SKM-1 treated with dmso at 0.1 percent for 144 hours (cell line): ENCODE measurements at regions not wholly inside any gene's neighbourhood (a gene's known extent, or its start where the extent isn't known, plus 50 kb on each side); places are given as distances from the start of the nearest gene placed in this dataset.

ENCODE experiments used
- DNase-seq: peaks from one replicate; lab custom pipeline; 2025; ENCODE audit not compliant: unreplicated experiment; lab: John Stamatoyannopoulos, UW

DNA sequence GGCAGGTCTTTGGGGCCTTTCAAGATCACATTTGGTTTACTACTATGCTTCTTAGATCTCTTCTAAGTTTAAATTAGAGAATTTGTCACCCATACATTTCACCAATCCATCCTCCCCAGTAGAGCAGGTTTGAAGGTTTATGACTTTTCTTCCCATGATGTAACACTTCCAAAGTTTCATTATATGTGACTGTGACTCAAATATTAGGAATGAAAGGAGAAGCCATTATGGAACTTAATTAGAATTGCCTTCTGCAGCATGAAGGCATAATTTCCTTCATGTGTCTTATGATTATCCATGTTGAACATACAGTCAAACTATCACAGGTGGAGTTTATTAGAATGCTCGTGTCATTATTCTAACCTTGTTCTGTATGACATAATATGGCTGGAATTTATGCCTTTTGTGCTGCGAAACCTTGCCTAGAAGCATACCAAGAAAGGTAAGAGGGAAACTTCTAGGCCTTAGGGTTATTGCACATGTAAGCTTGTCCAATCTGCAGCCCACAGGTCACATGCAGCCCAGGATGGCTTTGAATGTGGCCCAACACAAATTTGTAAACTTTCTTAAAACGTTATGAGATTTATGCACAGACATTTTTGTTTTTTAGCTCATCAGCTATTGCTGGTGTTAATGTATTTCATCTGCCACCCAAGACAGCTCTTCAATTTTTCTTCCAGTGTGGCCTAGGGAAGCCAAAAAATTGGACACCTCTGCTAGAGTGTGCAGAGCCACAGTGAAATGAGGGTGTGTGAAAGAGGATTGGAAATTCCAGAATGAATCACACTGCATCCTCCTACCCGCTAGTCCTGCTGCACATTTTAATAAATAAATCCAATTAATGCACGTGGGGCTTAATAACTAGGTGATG is 133.6 kb downstream of the TMEM26 start:
- DNase-seq = no peak

- DNase-seq = no peak
Observed at GRCh38 chr10:61318429-61318828, 134.8 kb downstream of the TMEM26 start.

- DNase-seq = no peak
Observed at GRCh38 chr10:61317706-61318105, 135.5 kb downstream of the TMEM26 start.

GRCh38 chr10:61316676-61317265 is 136.4 kb downstream of the TMEM26 start:
- DNase-seq = no peak

DNA sequence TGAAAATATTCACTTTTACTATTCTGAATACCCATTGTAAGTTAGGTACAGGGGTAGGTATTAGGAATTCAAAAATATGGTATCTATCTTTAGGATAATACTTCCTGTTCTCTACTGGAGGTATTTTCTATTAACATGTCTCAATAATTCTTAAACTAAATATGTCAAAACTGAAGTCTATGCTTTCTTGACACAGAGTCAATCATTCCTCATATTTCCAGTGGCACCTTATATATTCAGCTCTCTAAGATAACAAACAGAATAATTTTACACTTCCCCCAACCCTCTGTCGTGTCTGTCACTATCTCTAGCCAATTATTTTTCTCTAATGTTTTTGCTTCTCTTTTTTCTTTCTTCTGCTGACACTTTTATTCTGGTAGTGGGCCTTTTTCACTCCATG is 138.9 kb downstream of the TMEM26 start:
- DNase-seq = no peak

DNA sequence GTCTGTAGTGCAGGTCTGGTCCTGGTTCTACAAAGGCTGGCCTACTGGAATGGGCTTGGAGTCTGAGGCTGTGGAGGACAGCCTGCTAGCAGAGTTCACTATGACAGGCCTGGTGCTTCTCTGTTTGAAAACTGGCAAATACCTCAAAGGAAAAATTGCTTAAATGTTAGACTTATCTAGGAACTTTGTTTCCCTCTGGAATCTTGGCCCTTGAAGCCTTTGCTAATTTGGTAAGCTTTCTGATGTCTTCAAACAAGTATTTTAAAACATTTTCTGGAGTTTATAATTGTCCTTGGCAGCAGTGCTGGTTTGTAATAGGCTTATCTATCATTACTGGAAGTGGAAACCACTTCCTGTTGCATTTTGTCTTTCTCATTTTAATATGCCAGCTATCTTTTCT is 139.7 kb downstream of the TMEM26 start:
- no peak for DNase-seq

DNA sequence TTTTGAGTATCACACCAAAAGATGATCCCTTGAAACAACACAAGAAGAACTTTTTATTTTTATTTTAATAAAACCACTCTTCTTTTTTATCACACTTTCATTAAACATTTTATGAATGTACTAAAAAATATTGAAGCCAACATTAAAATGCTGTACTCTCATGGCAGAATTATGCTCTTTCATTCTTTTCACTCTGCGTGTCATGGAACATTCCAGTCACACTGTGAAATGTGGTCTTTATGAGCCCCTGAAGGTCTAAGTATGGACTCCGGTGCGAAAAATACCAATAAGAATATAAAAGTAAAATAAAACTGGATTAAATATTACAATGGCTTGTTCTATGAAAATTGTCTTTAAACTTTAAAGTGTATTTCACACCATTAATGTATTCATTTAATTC is 148.4 kb downstream of the TMEM26 start:
- no peak for DNase-seq

DNA sequence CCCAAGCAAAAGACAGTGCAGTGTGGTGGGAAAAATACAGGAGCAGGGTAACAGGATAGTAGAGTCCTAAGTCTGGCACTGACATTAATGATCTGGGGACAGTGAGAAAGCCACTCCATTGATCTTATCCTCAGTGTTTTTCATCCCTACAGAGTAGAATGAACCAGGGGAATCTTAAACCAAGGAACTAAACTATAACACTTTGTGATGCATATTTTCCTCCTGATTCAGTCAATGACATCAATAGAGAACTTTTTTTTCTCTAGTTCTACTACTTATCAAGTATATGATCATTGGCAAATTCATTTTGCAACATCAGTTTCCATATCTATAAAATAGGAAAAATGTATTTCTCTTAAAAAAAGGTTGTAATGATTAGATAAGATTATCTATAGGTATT is 151.1 kb downstream of the TMEM26 start:
- no peak for DNase-seq

- no peak for DNase-seq
Observed at GRCh38 chr10:61301575-61301974, 151.6 kb downstream of the TMEM26 start.

DNA sequence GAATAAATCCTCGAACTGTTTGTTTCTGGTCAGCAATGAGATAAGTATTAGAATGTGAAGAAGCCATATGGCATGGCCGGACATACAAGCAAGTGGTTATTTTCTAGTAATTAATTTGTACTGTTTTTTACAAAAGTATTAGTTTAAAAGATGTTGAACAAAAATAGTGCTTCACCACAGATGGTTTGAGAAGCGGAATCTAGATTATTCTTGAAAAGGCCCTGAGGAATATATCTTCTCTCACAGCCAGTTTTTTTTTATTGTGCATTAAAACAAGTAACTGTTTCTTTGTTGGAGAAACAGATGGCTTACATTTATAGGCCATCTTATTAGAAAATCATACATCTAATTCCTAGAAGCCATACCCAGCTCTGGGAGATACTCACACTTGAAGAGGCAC is 153.3 kb downstream of the TMEM26 start:
- DNase-seq = no peak

DNA sequence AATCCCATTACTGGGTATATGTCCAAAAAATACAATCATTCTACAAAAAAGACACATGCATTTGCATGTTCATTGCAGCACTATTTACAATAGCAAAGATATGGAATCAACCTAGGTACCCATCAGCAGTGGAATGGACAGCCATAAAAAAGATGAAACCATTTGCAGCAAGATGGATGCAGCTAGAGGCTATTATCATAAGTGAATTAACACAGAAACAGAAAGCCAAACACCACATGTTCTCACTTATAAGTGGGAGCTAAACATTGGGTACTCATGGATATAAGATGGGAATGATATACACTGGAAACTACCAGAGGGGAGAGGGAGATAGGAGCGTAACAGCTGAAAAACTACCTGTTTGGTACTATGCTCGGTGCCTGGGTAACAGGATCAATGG is 154.0 kb downstream of the TMEM26 start:
- DNase-seq = no peak

DNA sequence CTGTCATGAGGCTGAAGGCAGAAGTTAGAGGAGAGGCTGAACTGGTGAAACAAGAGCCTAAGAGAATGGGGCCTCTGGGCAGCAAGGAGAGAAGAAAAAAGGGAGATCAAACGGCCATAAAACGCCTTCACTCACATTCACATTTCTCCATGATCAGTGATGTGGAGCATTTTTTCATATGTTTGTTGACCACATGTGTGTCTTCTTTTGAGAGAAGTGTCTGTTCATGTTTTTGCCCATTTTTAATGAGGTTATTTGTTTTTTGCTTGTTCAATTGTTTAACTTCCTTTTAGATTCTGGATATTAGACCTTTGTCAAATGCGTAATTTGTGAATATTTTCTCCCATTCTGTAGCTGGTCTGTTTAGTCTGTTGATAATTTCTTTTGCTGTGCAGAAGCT is 155.0 kb downstream of the TMEM26 start:
- DNase-seq = no peak

- DNase-seq = no peak
Observed at GRCh38 chr10:61296161-61296560, 157.0 kb downstream of the TMEM26 start.

DNA sequence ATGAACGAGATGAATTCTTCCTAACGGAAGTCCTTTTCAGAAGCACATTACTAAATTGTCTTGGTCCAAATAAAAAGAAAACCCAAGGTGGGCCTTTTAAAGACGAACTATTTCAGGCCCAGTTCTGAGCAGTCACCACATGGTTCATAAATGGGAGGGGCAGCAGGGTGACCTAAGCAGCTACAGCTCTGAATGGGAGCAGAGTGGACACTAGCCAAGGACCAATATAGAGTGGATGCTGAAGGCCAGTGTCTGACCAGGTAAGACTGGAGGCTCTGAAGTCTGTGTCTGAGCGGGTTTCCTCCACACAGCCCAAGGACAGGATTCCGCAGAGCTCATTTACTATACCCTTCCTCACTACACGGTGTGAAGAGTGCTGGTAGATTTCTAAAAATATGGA is 159.1 kb downstream of the TMEM26 start:
- DNase-seq = no peak

- DNase-seq = no peak
Observed at GRCh38 chr10:61289813-61290212, 163.4 kb downstream of the TMEM26 start.

DNA sequence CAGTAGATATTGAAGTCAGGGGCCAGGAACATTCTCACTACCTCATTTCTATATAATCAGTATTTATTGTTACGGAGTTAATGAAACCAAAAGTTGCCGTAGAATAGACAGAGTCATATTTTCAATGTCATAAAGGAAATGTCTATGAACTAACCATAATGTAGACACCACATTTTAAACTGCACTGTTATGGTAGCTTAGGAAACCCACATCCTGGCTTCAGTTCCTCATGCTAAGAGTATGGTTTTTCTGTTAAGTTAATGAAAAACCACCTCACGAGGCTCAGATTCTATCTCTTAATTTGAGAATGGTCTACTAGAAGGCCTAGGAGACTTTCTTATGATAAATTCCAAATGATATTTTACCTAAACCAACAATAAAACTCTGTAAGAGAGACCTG is 166.5 kb downstream of the TMEM26 start:
- peak; percentile 21 for DNase-seq

GRCh38 chr10:61285749-61286148 is 167.4 kb downstream of the TMEM26 start:
- no peak for DNase-seq

- peak; percentile 8 for DNase-seq
Observed at GRCh38 chr10:61284222-61284890, 168.8 kb downstream of the TMEM26 start.

DNA sequence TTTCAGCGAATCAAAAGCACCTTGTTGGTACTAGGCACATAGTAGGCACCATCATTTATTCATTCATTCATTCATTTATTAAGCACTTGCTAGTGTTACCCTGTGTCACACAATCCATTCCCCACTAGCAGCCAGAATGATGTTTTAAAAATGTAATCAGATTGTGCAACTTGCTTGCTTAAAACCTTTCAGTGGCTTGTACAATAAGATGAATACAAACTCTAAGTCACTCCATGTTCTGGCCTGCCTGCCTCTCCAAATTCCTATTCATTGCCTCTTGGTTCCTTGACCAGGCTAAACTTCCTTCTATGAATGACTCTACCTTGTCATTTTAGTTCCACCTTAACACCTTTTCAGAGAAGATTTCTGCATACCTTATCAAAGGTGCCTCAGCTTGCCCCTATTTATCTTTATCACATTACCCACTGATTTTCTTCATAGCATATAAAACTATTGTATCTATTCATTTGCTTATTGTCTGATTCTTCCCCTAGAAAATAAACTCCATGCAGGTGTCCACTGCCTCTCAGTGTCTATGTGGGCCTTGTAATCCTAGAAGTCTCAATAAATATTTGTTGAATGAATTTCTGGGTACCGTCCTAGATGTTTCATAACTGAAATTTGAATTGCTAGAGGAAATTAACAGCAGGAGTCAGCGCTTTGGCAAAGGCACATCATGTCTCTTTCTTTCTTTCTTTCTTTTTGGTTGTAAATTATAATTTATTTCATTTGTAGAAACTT is 169.5 kb downstream of the TMEM26 start:
- DNase-seq = no peak

- no peak for DNase-seq
Observed at GRCh38 chr10:61283066-61283465, 170.1 kb downstream of the TMEM26 start.

- no peak for DNase-seq
Observed at GRCh38 chr10:61280303-61280702, 172.9 kb downstream of the TMEM26 start.
